ENCODE measurements at regions not wholly inside any gene's neighbourhood (a gene's known extent, or its start where the extent isn't known, plus 50 kb on each side); places are given as distances from the start of the nearest gene placed in this dataset.

DNA sequence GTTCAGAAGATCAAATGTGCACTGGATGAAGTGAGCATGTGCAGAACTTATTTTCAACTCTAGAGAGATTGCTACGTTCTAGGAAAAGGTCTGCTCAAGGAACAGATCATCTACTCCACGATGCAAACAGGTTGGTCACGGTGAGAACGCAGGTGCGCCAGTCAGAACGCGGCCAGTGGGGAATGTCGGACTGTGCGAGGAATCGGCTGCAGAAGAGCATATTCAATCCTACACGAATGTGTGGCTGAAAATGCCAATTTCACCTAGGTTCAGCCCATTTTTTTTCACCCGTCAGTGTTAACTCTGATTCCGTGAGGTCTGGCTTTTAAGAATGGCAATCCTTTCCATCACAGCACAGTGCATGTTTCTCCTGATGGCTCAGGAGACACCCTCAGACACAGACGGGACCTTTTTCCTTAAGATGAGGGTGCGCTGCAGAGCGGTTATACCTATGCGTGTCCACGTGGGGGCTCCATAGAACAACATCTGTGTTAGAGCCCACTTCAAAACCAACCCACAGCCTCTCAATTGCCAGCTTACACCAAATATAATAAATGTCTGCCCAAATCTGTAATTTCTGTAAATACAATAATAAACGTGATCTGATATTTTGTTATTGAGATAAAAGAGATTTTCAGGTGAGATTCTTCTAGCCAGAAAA, 250.4 kb downstream of the FOXA2 start:
- TF ChIP-seq EZH2 (IDR thresholded peaks at IDR 0.05; ENCODE audit: insufficient read depth, low read length) = no peak
- TF ChIP-seq, protein P1, sequence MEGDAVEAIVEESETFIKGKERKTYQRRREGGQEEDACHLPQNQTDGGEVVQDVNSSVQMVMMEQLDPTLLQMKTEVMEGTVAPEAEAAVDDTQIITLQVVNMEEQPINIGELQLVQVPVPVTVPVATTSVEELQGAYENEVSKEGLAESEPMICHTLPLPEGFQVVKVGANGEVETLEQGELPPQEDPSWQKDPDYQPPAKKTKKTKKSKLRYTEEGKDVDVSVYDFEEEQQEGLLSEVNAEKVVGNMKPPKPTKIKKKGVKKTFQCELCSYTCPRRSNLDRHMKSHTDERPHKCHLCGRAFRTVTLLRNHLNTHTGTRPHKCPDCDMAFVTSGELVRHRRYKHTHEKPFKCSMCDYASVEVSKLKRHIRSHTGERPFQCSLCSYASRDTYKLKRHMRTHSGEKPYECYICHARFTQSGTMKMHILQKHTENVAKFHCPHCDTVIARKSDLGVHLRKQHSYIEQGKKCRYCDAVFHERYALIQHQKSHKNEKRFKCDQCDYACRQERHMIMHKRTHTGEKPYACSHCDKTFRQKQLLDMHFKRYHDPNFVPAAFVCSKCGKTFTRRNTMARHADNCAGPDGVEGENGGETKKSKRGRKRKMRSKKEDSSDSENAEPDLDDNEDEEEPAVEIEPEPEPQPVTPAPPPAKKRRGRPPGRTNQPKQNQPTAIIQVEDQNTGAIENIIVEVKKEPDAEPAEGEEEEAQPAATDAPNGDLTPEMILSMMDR (IDR thresholded peaks at IDR 0.05; ENCODE audit: insufficient read depth, low read depth, low read length) = peak; percentile 73

Data from astrocyte (in vitro differentiated cells and primary cell).